Esophagus muscularis mucosa (tissue), 4 donors: ENCODE measurements at regions not wholly inside any gene's neighbourhood (a gene's known extent, or its start where the extent isn't known, plus 50 kb on each side); places are given as distances from the start of the nearest gene placed in this dataset.

Source experiments
- DNase-seq: peaks from one replicate; pipeline ENCODE4 v3.0.0-alpha.2; 2017; ENCODE audit errors: extremely low spot score
- H3K27ac ChIP-seq, 4 donors: fragments of 200-600 bp; sonication (generic); replicated peaks in 1 of 4; 1 replicate in 3 of 4; 2 replicates in 1 of 4; pipeline ENCODE4 v1.5.1; 2016 to 2019; ENCODE audit warnings: mild to moderate bottlenecking in 1 of 4
- H3K27me3 ChIP-seq, 4 donors: fragments of 200-600 bp; sonication (generic); one replicate each; pipeline versions ENCODE4 v1.5.1 to v1.6.0; 2016 to 2019
- H3K36me3 ChIP-seq, 4 donors: fragments of 200-600 bp; sonication (generic); one replicate each; pipeline ENCODE4 v1.5.1; 2016 to 2019
- H3K4me1 ChIP-seq, 4 donors: fragments of 200-600 bp; sonication (generic); one replicate each; pipeline ENCODE4 v1.5.1; 2016 to 2019
- H3K4me3 ChIP-seq, 4 donors: fragments of 200-600 bp; sonication (generic); 1 replicate in 2 of 4; 2 replicates in 2 of 4; pipeline ENCODE4 v1.5.1; 2016 to 2019; ENCODE audit warnings: mild to moderate bottlenecking in 4 of 4, moderate library complexity in 1 of 4
- H3K9me3 ChIP-seq, 4 donors: fragments of 200-600 bp; sonication (generic); 1 replicate in 3 of 4; 2 replicates in 1 of 4; pipeline ENCODE4 v1.5.1; 2016 to 2019
- EP300 ChIP-seq: sonication (generic); formaldehyde crosslinking; IDR thresholded peaks from one replicate; pipeline ENCODE4 v1.6.1; 2017; ENCODE audit warnings: antibody characterized with exemption
- POLR2A ChIP-seq: fragments of 450-650 bp; IDR thresholded peaks from one replicate; pipeline ENCODE4 v1.6.1; 2017; ENCODE audit warnings: antibody characterized with exemption, moderate library complexity, mild to moderate bottlenecking, low read depth
- POLR2AphosphoS5 ChIP-seq, 2 donors: sonication (generic); formaldehyde crosslinking; IDR thresholded peaks; one replicate each; pipeline ENCODE4 v1.6.1; 2017; ENCODE audit warnings: antibody characterized with exemption in 2 of 2
- WGBS: methylation state at CpG from one replicate; pipeline ENCODE4 v1.1.5; 2018; 5-methylcytosine and 5-hydroxymethylcytosine counted together
- intact Hi-C: fragments of 100-400 bp; cut with DNase I; formaldehyde crosslinking; loops from one replicate; pipeline ENCODE4 v1.15.1; 2023
- TF ChIP-seq, protein P1 (sequence below), 3 experiments: fragments of 200-600 bp in 2 of 3; fragments of 450-650 bp in 1 of 3; sonication (generic) in 2 of 3; IDR thresholded peaks; one replicate each; pipeline ENCODE4 v1.5.1; 2017 to 2019; ENCODE audit warnings: antibody characterized with exemption in 3 of 3, mild to moderate bottlenecking in 2 of 3, moderate library complexity in 1 of 3

DNA sequence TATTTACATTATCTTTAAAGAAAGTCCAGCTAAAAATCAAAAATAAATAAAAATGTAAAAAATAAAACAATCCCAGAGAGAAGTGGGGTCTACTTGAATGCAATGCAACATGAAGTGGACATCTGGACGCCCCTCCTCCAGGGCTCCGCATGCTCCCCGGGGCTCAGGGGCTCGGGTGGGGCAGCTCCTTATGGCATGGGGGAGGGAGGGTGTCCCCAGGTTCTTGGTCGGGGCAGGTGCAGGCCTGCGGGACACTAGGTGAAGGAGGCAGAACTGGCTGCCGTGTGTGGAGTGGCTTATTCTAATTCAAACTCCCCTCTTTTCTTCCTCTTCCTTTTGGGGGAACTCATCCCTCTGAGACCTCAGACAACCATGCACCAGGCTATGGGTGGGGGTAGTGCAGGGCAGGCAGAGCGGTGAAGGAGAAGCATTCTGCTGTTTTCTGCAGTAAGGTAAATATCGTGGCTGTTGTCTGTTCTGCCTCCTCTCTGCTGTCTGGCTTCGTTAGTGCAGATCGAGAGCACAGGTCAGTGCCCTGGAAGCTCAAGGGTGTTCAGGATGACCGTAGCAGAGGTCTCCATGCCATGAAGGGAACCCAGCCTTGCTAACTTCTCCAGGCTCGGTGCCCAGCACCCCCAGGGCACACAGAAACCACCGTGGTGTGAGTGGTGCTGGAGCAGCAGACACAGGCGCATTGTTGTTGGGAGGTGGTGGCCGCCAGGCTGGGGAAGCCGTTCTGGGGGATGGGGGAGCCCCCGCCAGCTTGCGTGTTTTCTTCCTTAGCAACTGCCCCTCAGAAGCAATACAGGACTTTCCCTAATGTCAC lies 82.6 kb downstream of the TTLL2 start:
- Histone ChIP-seq H3K9me3 (no peaks in the 10 kb centered on the region), H3K27ac (no peak overlapping the region), H3K36me3 (no peaks in the 10 kb centered on the region), H3K4me3 (no peak overlapping the region), H3K4me1 (no peaks in the 10 kb centered on the region), H3K27me3 (peaks cover 0 to 15% (median 0%) of the 10 kb centered on the region in 4 donors)
- no peak for TF ChIP-seq EP300
- no peak for TF ChIP-seq POLR2AphosphoS5 (IDR thresholded peaks at IDR 0.05)
- 85% methylated on average over 19 of the region's 19 CpGs for WGBS
- intact Hi-C loops: no loop called here
- peak; percentile 42 for DNase-seq

DNA sequence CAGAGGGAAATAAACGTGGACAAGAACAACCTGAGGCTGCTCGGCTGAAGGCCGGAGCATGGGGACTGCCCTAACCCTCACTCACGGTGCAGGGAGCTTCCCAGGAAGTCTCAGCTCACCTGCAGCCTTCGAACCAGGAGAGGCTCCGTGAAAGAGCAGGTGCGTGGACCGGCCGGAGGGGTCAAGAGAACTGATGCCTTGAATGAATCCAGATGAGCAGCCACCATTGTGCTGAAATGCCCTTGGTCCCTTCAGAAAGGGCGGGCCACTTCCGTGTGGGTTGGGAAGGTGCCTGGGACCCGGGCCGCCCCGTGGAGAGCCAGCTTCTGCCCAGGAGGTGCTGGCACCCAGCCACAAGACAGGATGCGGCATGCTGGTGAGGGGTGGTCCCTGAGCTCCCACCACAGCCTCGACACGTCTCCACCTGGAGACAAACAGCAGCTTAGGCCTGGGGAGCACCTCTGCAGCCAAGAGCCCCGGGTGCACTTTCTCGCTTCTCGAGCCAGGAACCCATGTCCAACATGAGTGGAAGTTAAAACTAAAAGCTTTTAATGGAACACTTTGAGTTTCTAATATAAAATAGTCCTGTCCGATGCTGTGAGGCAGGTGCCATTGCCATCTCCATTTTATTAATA lies 83.5 kb downstream of the TTLL2 start:
- DNase-seq: peak; percentile 87
- no peak overlapping the region for H3K4me3 ChIP-seq
- TF ChIP-seq POLR2A: no peak
- H3K4me1 ChIP-seq: no peaks in the 10 kb centered on the region
- no peak overlapping the region for H3K27ac ChIP-seq
- 87% methylated on average over 20 of the region's 21 CpGs for WGBS
- intact Hi-C loops: no loop called here
- no peaks in the 10 kb centered on the region for H3K9me3 ChIP-seq
- H3K27me3 ChIP-seq: peaks cover 0 to 15% (median 0%) of the 10 kb centered on the region in 4 donors
- no peaks in the 10 kb centered on the region for H3K36me3 ChIP-seq

DNA sequence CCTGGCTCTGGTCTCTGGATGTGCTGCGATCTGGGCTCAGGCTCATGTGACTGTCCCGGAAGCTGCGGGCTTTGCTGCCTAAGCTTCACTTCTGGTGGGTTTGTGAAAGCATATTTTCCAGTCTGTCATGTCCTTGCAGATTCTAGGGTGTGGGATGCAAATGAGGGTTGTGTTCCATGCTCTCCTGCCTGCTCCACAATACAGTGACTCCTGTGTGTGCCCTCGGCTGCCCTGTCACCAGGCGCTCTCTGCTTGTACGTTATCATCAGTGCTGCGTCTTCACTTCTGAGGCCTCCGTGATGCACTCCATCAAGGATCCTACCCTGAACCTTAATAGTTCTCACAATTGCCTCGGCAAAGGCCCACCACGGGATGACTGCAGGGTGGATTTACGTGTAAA lies 84.2 kb downstream of the TTLL2 start:
- no peak overlapping the region for H3K27ac ChIP-seq
- intact Hi-C loops: no loop called here
- no peak for TF ChIP-seq POLR2A
- no peak for TF ChIP-seq POLR2AphosphoS5 (IDR thresholded peaks at IDR 0.05)
- TF ChIP-seq EP300: no peak
- TF ChIP-seq, protein P1, sequence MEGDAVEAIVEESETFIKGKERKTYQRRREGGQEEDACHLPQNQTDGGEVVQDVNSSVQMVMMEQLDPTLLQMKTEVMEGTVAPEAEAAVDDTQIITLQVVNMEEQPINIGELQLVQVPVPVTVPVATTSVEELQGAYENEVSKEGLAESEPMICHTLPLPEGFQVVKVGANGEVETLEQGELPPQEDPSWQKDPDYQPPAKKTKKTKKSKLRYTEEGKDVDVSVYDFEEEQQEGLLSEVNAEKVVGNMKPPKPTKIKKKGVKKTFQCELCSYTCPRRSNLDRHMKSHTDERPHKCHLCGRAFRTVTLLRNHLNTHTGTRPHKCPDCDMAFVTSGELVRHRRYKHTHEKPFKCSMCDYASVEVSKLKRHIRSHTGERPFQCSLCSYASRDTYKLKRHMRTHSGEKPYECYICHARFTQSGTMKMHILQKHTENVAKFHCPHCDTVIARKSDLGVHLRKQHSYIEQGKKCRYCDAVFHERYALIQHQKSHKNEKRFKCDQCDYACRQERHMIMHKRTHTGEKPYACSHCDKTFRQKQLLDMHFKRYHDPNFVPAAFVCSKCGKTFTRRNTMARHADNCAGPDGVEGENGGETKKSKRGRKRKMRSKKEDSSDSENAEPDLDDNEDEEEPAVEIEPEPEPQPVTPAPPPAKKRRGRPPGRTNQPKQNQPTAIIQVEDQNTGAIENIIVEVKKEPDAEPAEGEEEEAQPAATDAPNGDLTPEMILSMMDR (IDR thresholded peaks at IDR 0.05): no peak
- no peaks in the 10 kb centered on the region for H3K9me3 ChIP-seq
- peak; percentile 84 for DNase-seq
- H3K27me3 ChIP-seq: peaks cover 0 to 15% (median 0%) of the 10 kb centered on the region in 4 donors
- no peak overlapping the region for H3K4me3 ChIP-seq
- 90% methylated on average over 11 of the region's 11 CpGs for WGBS
- no peaks in the 10 kb centered on the region for H3K36me3 ChIP-seq
- no peaks in the 10 kb centered on the region for H3K4me1 ChIP-seq

DNA sequence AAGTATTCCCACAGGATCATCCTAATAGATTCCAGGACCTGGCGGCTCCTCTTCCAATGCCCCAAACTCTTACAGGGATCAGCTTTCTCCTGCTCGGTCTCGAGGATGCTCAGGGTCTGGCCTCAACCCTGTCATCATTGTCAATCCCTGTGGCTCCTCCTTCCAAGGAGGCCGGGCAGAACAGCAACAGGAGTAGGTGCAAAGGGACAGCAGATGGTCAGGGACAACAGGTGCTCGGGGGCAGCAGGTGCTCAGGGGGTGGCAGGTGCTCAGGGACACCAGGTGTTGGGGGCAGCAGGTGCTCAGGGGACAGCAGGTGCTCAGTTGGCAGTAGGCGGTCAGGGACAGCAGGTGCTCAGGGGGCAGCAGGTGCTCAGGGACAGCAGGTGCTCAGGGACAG lies 84.8 kb downstream of the TTLL2 start:
- 69% methylated on average over 5 of the region's 6 CpGs for WGBS
- H3K27ac ChIP-seq: no peak overlapping the region
- peaks cover 0 to 15% (median 0%) of the 10 kb centered on the region in 4 donors for H3K27me3 ChIP-seq
- H3K36me3 ChIP-seq: no peaks in the 10 kb centered on the region
- H3K4me1 ChIP-seq: no peaks in the 10 kb centered on the region
- TF ChIP-seq POLR2A (no peak), EP300 (no peak)
- TF ChIP-seq, protein P1 (IDR thresholded peaks at IDR 0.05): no peak
- H3K9me3 ChIP-seq: no peaks in the 10 kb centered on the region
- no peak overlapping the region for H3K4me3 ChIP-seq
- peak; percentile 74 for DNase-seq
- intact Hi-C loops: no loop called here

DNA sequence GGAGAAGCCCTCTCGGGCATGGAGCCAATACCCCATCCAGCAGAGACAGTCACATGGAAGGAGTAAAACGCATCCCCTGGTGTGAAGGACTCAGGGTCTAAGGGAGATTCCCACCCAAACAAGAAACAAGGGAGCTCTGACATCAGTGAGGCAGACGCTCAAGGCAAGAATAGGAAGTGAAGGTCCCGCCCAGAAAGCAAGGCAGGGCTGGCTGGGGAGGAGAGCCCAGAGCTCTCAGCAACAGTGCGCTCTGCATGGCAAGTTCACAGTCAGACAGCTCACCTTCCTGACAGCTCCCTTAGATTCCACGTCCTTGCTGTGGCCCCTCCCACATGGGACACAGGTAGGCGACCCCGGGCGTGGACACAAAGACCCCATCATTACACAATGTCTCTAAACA lies 85.6 kb downstream of the TTLL2 start:
- Histone ChIP-seq H3K27ac (no peak overlapping the region), H3K36me3 (no peaks in the 10 kb centered on the region), H3K27me3 (peaks cover 0 to 12% (median 0%) of the 10 kb centered on the region in 4 donors), H3K4me1 (no peaks in the 10 kb centered on the region), H3K9me3 (no peaks in the 10 kb centered on the region), H3K4me3 (no peak overlapping the region)
- intact Hi-C loops: no loop called here
- 76% methylated on average over 8 of the region's 9 CpGs for WGBS
- TF ChIP-seq, protein P1 (IDR thresholded peaks at IDR 0.05): no peak
- TF ChIP-seq POLR2AphosphoS5 (IDR thresholded peaks at IDR 0.05) (no peak), EP300 (no peak), POLR2A (no peak)
- peak; percentile 87 for DNase-seq
